Stomach (tissue), 4 donors: ENCODE measurements at regions not wholly inside any gene's neighbourhood (a gene's known extent, or its start where the extent isn't known, plus 50 kb on each side); places are given as distances from the start of the nearest gene placed in this dataset.

ENCODE experiments used
- POLR2A ChIP-seq, 4 donors: fragments of 450-650 bp; IDR thresholded peaks; one replicate each; pipeline ENCODE4 v1.6.1; 2016; ENCODE audit warnings: antibody characterized with exemption in 4 of 4, control low read depth in 2 of 4, mild to moderate bottlenecking in 1 of 4, moderate library complexity in 1 of 4
- POLR2AphosphoS5 ChIP-seq, 3 donors: sonication (generic); formaldehyde crosslinking; IDR thresholded peaks; one replicate each; pipeline ENCODE4 v1.6.1; 2016; ENCODE audit warnings: antibody characterized with exemption in 3 of 3
- TF ChIP-seq, protein P1 (sequence below), 7 experiments: fragments of 450-650 bp in 4 of 7; fragments of 200-600 bp in 3 of 7; sonication (generic) in 3 of 7; IDR thresholded peaks; one replicate each; pipeline ENCODE4 v1.5.1; 2016 to 2019; ENCODE audit warnings: antibody characterized with exemption in 7 of 7, control low read depth in 2 of 7, mild to moderate bottlenecking in 1 of 7

DNA sequence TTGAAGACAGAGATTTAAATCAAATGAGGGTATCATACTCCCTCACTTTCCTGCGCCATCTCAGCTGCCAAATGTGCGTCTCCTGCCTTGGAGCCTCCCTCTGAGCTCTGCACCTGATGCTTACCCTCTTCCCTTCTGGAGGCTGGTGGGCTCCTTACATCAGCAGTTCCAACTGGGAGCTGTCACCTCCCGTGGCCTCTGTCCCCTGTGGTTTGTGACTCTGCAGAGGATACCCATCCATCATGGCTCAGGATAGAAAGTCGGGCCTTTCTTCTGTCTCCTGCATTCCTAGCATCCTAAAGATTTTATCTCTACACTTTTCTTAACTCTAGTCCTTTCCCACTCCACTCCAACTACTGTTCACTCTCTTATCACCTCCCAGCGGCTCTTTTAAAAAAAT lies 570.6 kb downstream of the BCL11B start:
- TF ChIP-seq POLR2AphosphoS5 (IDR thresholded peaks at IDR 0.05) (no peak), POLR2A (IDR thresholded peaks at IDR 0.05) (no peak)
- TF ChIP-seq, protein P1, sequence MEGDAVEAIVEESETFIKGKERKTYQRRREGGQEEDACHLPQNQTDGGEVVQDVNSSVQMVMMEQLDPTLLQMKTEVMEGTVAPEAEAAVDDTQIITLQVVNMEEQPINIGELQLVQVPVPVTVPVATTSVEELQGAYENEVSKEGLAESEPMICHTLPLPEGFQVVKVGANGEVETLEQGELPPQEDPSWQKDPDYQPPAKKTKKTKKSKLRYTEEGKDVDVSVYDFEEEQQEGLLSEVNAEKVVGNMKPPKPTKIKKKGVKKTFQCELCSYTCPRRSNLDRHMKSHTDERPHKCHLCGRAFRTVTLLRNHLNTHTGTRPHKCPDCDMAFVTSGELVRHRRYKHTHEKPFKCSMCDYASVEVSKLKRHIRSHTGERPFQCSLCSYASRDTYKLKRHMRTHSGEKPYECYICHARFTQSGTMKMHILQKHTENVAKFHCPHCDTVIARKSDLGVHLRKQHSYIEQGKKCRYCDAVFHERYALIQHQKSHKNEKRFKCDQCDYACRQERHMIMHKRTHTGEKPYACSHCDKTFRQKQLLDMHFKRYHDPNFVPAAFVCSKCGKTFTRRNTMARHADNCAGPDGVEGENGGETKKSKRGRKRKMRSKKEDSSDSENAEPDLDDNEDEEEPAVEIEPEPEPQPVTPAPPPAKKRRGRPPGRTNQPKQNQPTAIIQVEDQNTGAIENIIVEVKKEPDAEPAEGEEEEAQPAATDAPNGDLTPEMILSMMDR (IDR thresholded peaks at IDR 0.05), result no peak
